Mesodermal cell (in vitro differentiated cells): ENCODE measurements at regions not wholly inside any gene's neighbourhood (a gene's known extent, or its start where the extent isn't known, plus 50 kb on each side); places are given as distances from the start of the nearest gene placed in this dataset.
"Not testable (repeated sequence)": the region's sequence is repeated elsewhere in the genome, so short reads cannot be mapped to it uniquely, and the experiment has no call there.

ENCODE experiments used
- H3K27ac ChIP-seq: 2 replicates; pipeline ENCODE4 v1.7.0; 2013; ENCODE audit warnings: mild to moderate bottlenecking, low read depth, low read length, moderate library complexity; ENCODE audit not compliant: severe bottlenecking
- H3K36me3 ChIP-seq: 2 replicates; pipeline ENCODE4 v1.7.1; 2013; ENCODE audit warnings: mild to moderate bottlenecking, low read length, moderate library complexity; ENCODE audit not compliant: control insufficient read depth, insufficient read depth
- H3K4me1 ChIP-seq: one replicate; pipeline ENCODE4 v1.7.1; 2013; ENCODE audit warnings: mild to moderate bottlenecking, low read length; ENCODE audit not compliant: insufficient read depth, control insufficient read depth, poor library complexity, severe bottlenecking
- H3K4me3 ChIP-seq: 2 replicates; pipeline ENCODE4 v1.7.0; 2013; ENCODE audit warnings: low read length, control low read depth, mild to moderate bottlenecking; ENCODE audit not compliant: insufficient read depth, poor library complexity, severe bottlenecking; ENCODE audit errors: extremely low read depth
- H3K9me3 ChIP-seq: 2 replicates; pipeline ENCODE4 v1.7.1; 2013; ENCODE audit warnings: mild to moderate bottlenecking, low read length, moderate library complexity; ENCODE audit not compliant: control insufficient read depth
- WGBS, 2 experiments: methylation state at CpG; one replicate each; pipeline ENCODE4 v1.1.5; 2013; ENCODE audit warnings: missing lambda C conversion rate in 2 of 2; ENCODE audit not compliant: insufficient coverage in 2 of 2; 5-methylcytosine and 5-hydroxymethylcytosine counted together

GRCh38 chr10:38209332-38209731, 115.2 kb downstream of the ZNF37A start:
- no peaks in the 10 kb centered on the region for H3K4me1 ChIP-seq
- no peaks in the 10 kb centered on the region for H3K36me3 ChIP-seq
- peaks cover 52% of the 10 kb centered on the region for H3K9me3 ChIP-seq
- no peak overlapping the region for H3K27ac ChIP-seq
- no peak overlapping the region for H3K4me3 ChIP-seq
- WGBS, 2 experiments = 31 to 33% methylated on average over 2 of the region's 4 CpGs

GRCh38 chr10:38209748-38210147, 115.6 kb downstream of the ZNF37A start:
- not testable (repeated sequence) for H3K4me3 ChIP-seq, H3K4me1 ChIP-seq, H3K27ac ChIP-seq, H3K36me3 ChIP-seq
- peaks cover 49% of the 10 kb centered on the region for H3K9me3 ChIP-seq

GRCh38 chr10:38212460-38212859, 118.3 kb downstream of the ZNF37A start:
- Histone ChIP-seq H3K27ac (no peak overlapping the region), H3K9me3 (peaks cover 45% of the 10 kb centered on the region), H3K36me3 (no peaks in the 10 kb centered on the region), H3K4me1 (no peaks in the 10 kb centered on the region), H3K4me3 (no peak overlapping the region)
- WGBS, 2 experiments = no CpG with 5 or more reads among the region's 1 CpG

GRCh38 chr10:38226385-38226784, 132.2 kb downstream of the ZNF37A start:
- Histone ChIP-seq H3K36me3 (no peaks in the 10 kb centered on the region), H3K9me3 (peaks cover 27% of the 10 kb centered on the region), H3K4me1 (no peaks in the 10 kb centered on the region), H3K4me3 (no peak overlapping the region), H3K27ac (no peak overlapping the region)
- 50% methylated on average over 1 of the region's 2 CpGs; no CpG with 5 or more reads in 1 of the 2 experiments for WGBS, 2 experiments

GRCh38 chr10:38228394-38228793, 134.3 kb downstream of the ZNF37A start:
- no peaks in the 10 kb centered on the region for H3K36me3 ChIP-seq
- peaks cover 23% of the 10 kb centered on the region for H3K9me3 ChIP-seq
- H3K4me1 ChIP-seq = no peaks in the 10 kb centered on the region
- 50% methylated on average over 1 of the region's 2 CpGs; no CpG with 5 or more reads in 1 of the 2 experiments for WGBS, 2 experiments
- H3K27ac ChIP-seq = no peak overlapping the region
- H3K4me3 ChIP-seq = no peak overlapping the region

GRCh38 chr10:38238479-38238878, 144.3 kb downstream of the ZNF37A start:
- H3K9me3 ChIP-seq, H3K27ac ChIP-seq, H3K36me3 ChIP-seq, H3K4me3 ChIP-seq, H3K4me1 ChIP-seq: not testable (repeated sequence)
- WGBS, 2 experiments = no CpG with 5 or more reads among the region's 2 CpGs

- H3K27ac ChIP-seq, H3K36me3 ChIP-seq, H3K4me3 ChIP-seq, H3K4me1 ChIP-seq: not testable (repeated sequence)
- peaks cover 10% of the 10 kb centered on the region for H3K9me3 ChIP-seq
- 40% methylated on average over 1 of the region's 2 CpGs; no CpG with 5 or more reads in 1 of the 2 experiments for WGBS, 2 experiments
Observed at GRCh38 chr10:38242061-38242649, 148.0 kb downstream of the ZNF37A start.

- not testable (repeated sequence) for H3K36me3 ChIP-seq, H3K4me1 ChIP-seq, H3K4me3 ChIP-seq, H3K27ac ChIP-seq
- peaks cover 14% of the 10 kb centered on the region for H3K9me3 ChIP-seq
- no CpG with 5 or more reads among the region's 1 CpG for WGBS, 2 experiments
Observed at GRCh38 chr10:38248113-38248512, 154.0 kb downstream of the ZNF37A start.

- not testable (repeated sequence) for H3K4me1 ChIP-seq, H3K36me3 ChIP-seq, H3K4me3 ChIP-seq, H3K27ac ChIP-seq
- 74% methylated on average over 2 of the region's 6 CpGs; no CpG with 5 or more reads in 1 of the 2 experiments for WGBS, 2 experiments
- peaks cover 21% of the 10 kb centered on the region for H3K9me3 ChIP-seq
Observed at GRCh38 chr10:38252551-38252950, 158.4 kb downstream of the ZNF37A start.

GRCh38 chr10:38267555-38267954, 173.4 kb downstream of the ZNF37A start:
- not testable (repeated sequence) for H3K27ac ChIP-seq, H3K4me3 ChIP-seq, H3K4me1 ChIP-seq, H3K36me3 ChIP-seq
- peaks cover 20% of the 10 kb centered on the region for H3K9me3 ChIP-seq
- WGBS, 2 experiments = 70 to 84% methylated on average over 5 of the region's 6 CpGs

- not testable (repeated sequence) for H3K27ac ChIP-seq, H3K4me1 ChIP-seq, H3K36me3 ChIP-seq, H3K4me3 ChIP-seq
- WGBS, 2 experiments = no CpG with 5 or more reads among the region's 3 CpGs
- H3K9me3 ChIP-seq = peaks cover 15% of the 10 kb centered on the region
Observed at GRCh38 chr10:38271031-38271430, 176.9 kb downstream of the ZNF37A start.
